Suprapubic skin (tissue), 4 donors: ENCODE measurements at regions not wholly inside any gene's neighbourhood (a gene's known extent, or its start where the extent isn't known, plus 50 kb on each side); places are given as distances from the start of the nearest gene placed in this dataset.

ENCODE experiments used
- DNase-seq, 2 donors: peaks; one replicate each; pipeline ENCODE4 v3.0.0-alpha.2; 2019; ENCODE audit warnings: low spot score in 2 of 2
- H3K27ac ChIP-seq: fragments of 200-600 bp; sonication (generic); one replicate; pipeline ENCODE4 v1.5.1; 2019
- H3K27me3 ChIP-seq: fragments of 200-600 bp; sonication (generic); one replicate; pipeline ENCODE4 v1.5.1; 2019
- H3K36me3 ChIP-seq: fragments of 200-600 bp; sonication (generic); one replicate; pipeline ENCODE4 v1.5.1; 2019
- H3K4me1 ChIP-seq: fragments of 200-600 bp; sonication (generic); one replicate; pipeline ENCODE4 v1.5.1; 2019
- H3K4me3 ChIP-seq: fragments of 200-600 bp; sonication (generic); one replicate; pipeline ENCODE4 v1.5.1; 2019; ENCODE audit warnings: mild to moderate bottlenecking
- H3K9me3 ChIP-seq: fragments of 200-600 bp; sonication (generic); one replicate; pipeline ENCODE4 v1.5.1; 2019
- EP300 ChIP-seq: sonication (generic); formaldehyde crosslinking; IDR thresholded peaks from one replicate; pipeline ENCODE4 v1.6.1; 2017; ENCODE audit warnings: antibody characterized with exemption
- POLR2A ChIP-seq, 2 donors: fragments of 450-650 bp; IDR thresholded peaks; one replicate each; pipeline ENCODE4 v1.6.1; 2017; ENCODE audit warnings: antibody characterized with exemption in 2 of 2, mild to moderate bottlenecking in 2 of 2, moderate library complexity in 2 of 2
- POLR2AphosphoS5 ChIP-seq, 3 donors: sonication (generic); formaldehyde crosslinking; IDR thresholded peaks; one replicate each; pipeline ENCODE4 v1.6.1; 2017; ENCODE audit warnings: antibody characterized with exemption in 3 of 3
- WGBS: methylation state at CpG from one replicate; pipeline ENCODE4 v1.1.5; 2018; 5-methylcytosine and 5-hydroxymethylcytosine counted together
- TF ChIP-seq, protein P1 (sequence below), 2 donors: fragments of 200-600 bp in 1 of 2; fragments of 450-650 bp in 1 of 2; sonication (generic) in 1 of 2; IDR thresholded peaks; one replicate each; pipeline ENCODE4 v1.5.1; 2016 to 2019; ENCODE audit warnings: antibody characterized with exemption in 2 of 2, mild to moderate bottlenecking in 1 of 2, moderate library complexity in 1 of 2

DNA sequence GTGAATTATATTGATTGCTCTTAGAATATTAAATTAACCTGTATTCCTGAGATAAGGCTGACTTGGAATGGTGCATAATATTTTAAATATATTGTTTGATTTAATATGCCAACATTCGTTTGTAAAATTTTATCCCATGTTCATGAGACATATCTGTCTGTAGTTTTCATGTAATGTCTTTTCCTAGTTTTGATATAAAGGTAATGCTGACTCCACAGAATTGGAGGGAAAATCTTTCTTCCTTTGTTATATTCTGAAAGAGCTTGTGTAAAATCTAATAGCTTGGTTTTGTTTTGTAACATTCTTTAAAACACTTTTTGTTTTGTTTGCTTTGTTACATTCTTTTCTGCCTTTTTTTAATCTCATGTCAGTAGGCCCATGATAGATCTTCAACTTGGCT is 657.0 kb downstream of the DNAJB9 start:
- Histone ChIP-seq H3K36me3 (no peaks in the 10 kb centered on the region), H3K9me3 (no peaks in the 10 kb centered on the region), H3K4me3 (no peak overlapping the region), H3K27me3 (no peaks in the 10 kb centered on the region), H3K4me1 (no peaks in the 10 kb centered on the region), H3K27ac (no peak overlapping the region)
- no peak for DNase-seq
- 63% methylated on average over 1 of the region's 1 CpG for WGBS
- no peak for TF ChIP-seq POLR2A (IDR thresholded peaks at IDR 0.05)
- no peak for TF ChIP-seq EP300
- TF ChIP-seq, protein P1, sequence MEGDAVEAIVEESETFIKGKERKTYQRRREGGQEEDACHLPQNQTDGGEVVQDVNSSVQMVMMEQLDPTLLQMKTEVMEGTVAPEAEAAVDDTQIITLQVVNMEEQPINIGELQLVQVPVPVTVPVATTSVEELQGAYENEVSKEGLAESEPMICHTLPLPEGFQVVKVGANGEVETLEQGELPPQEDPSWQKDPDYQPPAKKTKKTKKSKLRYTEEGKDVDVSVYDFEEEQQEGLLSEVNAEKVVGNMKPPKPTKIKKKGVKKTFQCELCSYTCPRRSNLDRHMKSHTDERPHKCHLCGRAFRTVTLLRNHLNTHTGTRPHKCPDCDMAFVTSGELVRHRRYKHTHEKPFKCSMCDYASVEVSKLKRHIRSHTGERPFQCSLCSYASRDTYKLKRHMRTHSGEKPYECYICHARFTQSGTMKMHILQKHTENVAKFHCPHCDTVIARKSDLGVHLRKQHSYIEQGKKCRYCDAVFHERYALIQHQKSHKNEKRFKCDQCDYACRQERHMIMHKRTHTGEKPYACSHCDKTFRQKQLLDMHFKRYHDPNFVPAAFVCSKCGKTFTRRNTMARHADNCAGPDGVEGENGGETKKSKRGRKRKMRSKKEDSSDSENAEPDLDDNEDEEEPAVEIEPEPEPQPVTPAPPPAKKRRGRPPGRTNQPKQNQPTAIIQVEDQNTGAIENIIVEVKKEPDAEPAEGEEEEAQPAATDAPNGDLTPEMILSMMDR (IDR thresholded peaks at IDR 0.05): no peak
- no peak for TF ChIP-seq POLR2AphosphoS5 (IDR thresholded peaks at IDR 0.05)

DNA sequence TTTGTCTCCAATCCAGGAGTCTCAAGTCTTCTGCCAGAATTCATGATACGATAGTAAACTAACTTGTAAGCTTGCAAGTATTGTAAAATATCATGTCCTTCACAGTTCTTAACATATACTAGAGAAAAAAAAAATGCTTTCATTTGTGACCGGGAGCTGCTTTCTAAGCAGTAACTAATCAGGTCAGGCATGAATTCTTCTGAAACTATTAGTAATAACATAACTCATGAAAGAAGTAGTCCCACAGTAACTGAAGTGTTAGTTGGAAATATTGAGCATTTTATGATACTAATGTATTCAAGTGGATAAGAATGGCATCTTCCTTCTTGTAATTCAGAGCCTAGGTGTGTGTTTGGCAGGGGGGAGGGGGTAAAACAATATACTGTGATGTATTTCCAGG is 665.6 kb downstream of the DNAJB9 start:
- peaks cover 5% of the 10 kb centered on the region for H3K9me3 ChIP-seq
- H3K36me3 ChIP-seq: no peaks in the 10 kb centered on the region
- no peak overlapping the region for H3K4me3 ChIP-seq
- DNase-seq: no peak
- WGBS: 70% methylated on average over 2 of the region's 2 CpGs
- no peaks in the 10 kb centered on the region for H3K27me3 ChIP-seq
- H3K27ac ChIP-seq: no peak overlapping the region
- no peaks in the 10 kb centered on the region for H3K4me1 ChIP-seq
- TF ChIP-seq POLR2AphosphoS5 (IDR thresholded peaks at IDR 0.05): no peak
- TF ChIP-seq POLR2A (IDR thresholded peaks at IDR 0.05): no peak
- TF ChIP-seq EP300: no peak
- TF ChIP-seq, protein P1 (IDR thresholded peaks at IDR 0.05): no peak

DNA sequence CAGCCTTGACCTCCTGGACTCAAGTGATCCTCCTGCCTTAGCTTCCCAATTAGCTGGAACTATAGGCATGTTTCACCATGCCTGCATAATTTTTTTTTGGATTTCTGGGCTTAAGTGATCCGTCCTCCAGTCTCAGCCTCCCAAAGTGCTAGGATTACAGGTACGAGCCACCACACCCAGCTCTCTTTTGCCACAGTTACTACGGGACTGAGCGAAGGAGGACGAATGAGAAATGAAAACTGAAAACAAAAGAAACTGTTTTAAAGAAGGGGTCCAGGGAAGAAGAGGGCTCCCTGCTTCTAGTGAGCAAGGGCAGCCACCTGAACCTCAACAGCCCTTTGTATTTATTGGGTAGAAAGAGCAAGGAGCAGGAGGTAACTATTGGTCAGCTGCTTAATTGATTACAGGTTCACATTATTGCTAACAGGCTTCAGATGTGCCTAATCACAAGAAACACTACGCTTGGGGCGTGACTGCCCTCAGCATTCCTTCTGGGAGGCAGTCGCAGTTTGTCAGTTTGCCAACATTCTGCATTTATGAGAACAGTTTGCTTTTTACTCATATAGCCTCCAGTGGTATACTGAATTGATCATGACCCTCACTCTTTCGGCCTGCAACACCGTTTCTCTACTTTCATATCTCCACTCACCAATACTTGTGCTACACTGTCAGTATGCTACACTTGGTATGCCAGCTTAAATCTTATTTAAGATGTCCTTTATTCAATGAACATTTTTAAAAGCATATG is 676.8 kb downstream of the DNAJB9 start:
- no peak for DNase-seq
- no peaks in the 10 kb centered on the region for H3K9me3 ChIP-seq
- no peak overlapping the region for H3K4me3 ChIP-seq
- 41% methylated on average over 10 of the region's 10 CpGs for WGBS
- H3K27me3 ChIP-seq: no peaks in the 10 kb centered on the region
- no peaks in the 10 kb centered on the region for H3K4me1 ChIP-seq
- no peak overlapping the region for H3K27ac ChIP-seq
- TF ChIP-seq POLR2AphosphoS5 (IDR thresholded peaks at IDR 0.05) (no peak), EP300 (no peak), POLR2A (IDR thresholded peaks at IDR 0.05) (no peak)
- TF ChIP-seq, protein P1 (IDR thresholded peaks at IDR 0.05): no peak
- H3K36me3 ChIP-seq: no peaks in the 10 kb centered on the region

DNA sequence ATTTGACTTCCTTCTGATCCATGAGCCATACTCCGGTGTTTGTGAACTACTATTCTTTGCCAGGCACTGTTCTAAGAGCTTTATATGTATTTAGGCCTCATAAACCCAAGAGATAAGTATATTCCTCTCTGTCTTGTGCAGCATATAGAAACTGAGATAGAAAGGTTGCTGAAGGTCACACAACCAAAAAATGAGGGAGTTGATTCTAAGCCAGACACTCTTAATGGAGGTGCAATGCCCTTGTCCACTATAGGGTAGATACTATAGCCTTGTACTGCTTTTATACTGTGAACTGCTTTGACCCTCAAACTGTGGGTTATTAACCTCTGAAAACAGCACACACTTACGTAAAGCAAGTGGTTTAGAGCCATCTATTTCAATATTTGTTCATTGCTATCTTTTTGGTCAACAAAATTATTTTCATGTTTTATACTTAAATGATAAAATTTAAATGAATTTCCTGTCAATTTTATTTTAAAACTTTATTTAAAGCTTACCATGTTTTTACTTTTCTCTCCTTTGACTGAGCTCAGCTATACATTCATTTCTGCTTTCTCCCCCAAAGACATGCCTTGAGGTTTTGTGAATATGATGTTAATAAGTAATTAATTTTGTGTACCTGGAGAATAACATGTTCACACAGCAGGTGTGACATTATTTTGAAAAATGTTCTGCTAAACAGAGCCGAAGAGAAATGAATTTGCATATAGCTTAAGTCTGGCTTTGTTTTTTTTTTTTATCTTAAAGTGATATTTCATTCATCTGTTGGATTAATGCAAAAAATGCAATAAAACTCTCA is 687.3 kb downstream of the DNAJB9 start:
- H3K9me3 ChIP-seq: no peaks in the 10 kb centered on the region
- no peak for DNase-seq
- TF ChIP-seq, protein P1 (IDR thresholded peaks at IDR 0.05): no peak
- TF ChIP-seq POLR2A (IDR thresholded peaks at IDR 0.05) (no peak), EP300 (no peak), POLR2AphosphoS5 (IDR thresholded peaks at IDR 0.05) (no peak)
- no peak overlapping the region for H3K4me3 ChIP-seq
- no peaks in the 10 kb centered on the region for H3K36me3 ChIP-seq
- H3K4me1 ChIP-seq: no peaks in the 10 kb centered on the region
- WGBS: 76% methylated on average over 3 of the region's 3 CpGs
- H3K27me3 ChIP-seq: no peaks in the 10 kb centered on the region
- H3K27ac ChIP-seq: no peak overlapping the region

DNA sequence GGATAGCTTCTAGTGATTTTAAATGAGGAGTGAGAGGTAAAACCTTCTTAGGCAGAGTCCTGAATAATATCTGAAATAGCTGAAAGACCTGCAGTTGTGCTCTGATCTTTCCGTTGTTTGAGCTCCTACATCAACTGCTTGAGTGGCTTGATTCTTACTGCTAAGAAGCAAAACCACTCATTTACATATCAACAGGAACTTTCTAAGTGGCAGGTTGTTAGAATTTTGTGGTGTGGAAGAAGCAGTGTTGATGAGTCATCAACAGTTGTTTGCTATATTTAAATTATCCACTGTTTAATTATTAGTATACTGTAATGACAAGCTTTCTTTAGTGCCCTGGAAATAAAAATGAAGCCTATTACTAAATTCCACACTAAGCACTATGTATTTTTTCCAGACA is 689.5 kb downstream of the DNAJB9 start:
- Histone ChIP-seq H3K27ac (no peak overlapping the region), H3K9me3 (no peaks in the 10 kb centered on the region), H3K36me3 (no peaks in the 10 kb centered on the region), H3K4me1 (no peaks in the 10 kb centered on the region), H3K4me3 (no peak overlapping the region), H3K27me3 (no peaks in the 10 kb centered on the region)
- DNase-seq: no peak
- TF ChIP-seq POLR2A (IDR thresholded peaks at IDR 0.05) (no peak), EP300 (no peak), POLR2AphosphoS5 (IDR thresholded peaks at IDR 0.05) (no peak)
- TF ChIP-seq, protein P1 (IDR thresholded peaks at IDR 0.05): no peak
- WGBS: 39% methylated on average over 1 of the region's 1 CpG
